DMS 273 (cell line): ENCODE measurements at regions not wholly inside any gene's neighbourhood (a gene's known extent, or its start where the extent isn't known, plus 50 kb on each side); places are given as distances from the start of the nearest gene placed in this dataset.
A peak's percentile ranks its signal among the peaks of the same experiment; 100 is the strongest.

Experiments
- DNase-seq: peaks from one replicate; lab custom pipeline; 2025; ENCODE audit not compliant: unreplicated experiment; lab: John Stamatoyannopoulos, UW

DNA sequence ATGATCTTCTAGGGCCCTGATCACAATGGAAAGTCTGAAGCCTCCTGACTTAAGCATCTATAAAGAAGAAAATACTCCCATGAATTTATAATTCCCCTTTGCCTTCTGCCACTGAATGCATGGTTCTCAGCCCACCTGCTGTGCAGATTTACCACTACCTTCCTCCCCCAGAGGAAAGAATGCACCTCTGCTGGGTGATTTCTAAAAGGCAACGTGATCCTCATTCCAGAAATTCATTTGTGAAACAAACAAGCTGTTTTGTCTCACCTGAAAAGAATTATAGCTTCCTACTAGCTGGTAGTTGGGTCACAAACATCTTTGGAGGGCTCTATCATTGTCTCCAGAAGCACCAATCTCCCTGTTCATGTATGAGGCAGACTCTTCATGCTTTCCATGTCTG, 320.2 kb downstream of the CDC14C start:
- no peak for DNase-seq

DNA sequence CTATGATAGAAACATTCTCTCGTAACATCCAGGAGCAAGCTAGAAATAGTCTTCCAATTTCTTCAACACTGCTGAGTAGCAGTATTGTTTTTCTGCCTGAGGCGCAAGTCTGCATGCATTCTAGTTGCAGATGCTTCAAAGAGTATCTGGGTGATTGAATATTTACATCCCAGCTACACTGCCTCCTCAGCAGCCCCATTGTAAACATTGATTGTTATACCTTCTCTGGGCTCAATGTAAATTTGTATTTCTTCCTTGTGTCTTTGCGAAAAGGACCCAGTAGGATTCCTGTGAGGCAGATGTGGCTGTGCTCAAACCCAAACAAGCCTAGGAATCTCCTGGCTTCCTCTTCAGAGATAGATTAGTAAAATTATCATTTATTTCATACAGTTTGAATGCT, 320.7 kb downstream of the CDC14C start:
- no peak for DNase-seq

DNA sequence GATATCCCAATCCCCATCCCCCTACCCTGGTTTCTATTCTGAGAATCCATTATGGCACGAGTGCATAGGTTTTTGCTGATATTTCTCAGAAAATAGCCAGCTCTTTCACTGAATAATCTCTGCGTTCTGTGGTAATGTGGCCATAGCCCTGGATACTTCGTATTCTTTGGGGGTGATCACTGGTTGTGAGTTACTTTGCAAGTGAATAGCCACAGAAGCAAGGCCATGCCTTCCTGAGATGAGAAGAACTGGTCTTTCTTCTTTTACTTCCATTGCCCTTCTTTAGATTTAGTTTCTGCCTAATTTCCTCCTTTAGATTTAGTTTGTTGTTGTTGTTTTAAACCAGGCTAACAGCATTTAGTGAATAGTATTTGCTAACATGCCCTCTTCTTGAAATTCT, 323.4 kb downstream of the CDC14C start:
- no peak for DNase-seq

DNA sequence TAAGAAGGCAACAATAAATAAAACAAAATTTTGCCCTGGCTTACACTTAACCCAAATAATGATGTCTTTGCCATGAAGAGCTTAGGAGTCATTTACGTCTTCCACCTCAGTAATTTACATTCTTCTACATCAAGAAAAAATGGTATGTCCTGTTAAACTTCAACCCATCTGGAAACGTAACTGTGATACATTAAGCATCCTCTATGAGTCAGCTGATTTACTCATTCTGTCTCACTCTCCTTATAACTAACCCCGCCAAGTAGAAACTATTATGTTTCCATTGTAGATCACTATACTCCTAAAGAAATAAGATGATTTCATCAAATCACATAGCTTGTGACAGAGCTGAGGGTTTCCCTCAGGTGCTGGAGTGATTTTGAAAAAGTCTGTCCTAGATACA, 330.7 kb downstream of the CDC14C start:
- no peak for DNase-seq

DNA sequence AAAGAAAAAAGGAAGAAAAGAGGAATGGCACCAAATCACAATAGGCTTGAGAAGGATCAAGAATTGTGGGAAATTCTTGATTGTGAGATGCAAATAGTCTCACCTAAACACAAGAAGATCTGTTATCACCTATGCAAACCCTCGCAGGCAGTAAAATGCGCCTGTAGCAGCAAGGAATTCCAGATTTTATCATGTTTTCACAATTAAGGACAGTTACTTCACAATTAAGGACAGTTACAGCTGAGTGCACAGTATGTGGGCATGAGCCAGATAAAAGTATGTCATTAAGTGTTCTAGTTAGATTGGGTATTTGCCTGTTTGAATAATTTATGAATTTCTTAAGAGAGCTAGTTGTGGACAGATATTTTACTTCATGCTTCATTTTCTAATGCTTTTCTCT, 336.2 kb downstream of the CDC14C start:
- DNase-seq: no peak

DNA sequence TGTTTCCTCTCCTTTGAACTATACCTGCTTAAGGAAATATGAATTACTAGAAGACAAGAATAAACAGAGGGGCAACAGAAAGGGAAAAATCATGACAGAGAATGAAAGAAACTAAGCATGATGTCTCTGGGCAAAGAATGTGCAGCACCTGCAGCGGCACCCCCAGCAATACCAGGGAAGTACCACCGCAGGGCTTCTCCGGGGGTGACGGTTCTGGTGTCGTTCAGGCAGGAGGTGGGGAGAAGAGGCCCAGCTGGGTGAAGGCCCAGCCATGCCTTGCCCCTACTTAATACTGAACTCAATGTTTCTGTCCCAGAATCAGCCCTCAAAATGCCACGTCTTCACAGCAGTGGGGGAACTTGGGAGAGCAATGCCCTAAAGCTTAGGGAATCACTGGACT, 337.6 kb downstream of the CDC14C start:
- DNase-seq: no peak

DNA sequence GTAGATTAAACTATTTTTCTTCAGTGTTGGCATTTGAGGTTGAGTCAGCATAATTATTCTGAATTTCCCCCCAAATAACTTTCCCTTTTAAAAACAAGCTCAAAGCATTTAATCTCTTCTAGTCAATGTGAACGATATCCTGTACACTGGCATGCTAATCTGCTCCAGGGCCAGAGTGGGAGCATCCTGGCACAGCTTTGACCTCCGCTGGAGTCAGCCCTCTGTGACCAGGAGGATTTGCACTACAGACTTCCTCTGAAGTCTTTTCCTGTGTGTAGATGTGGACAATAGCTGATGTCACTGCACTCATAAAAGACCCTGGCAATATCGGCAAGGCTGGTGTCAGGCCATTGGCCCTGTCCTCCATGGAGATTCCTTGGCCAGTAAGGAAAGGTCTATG, 340.2 kb downstream of the CDC14C start:
- no peak for DNase-seq

DNA sequence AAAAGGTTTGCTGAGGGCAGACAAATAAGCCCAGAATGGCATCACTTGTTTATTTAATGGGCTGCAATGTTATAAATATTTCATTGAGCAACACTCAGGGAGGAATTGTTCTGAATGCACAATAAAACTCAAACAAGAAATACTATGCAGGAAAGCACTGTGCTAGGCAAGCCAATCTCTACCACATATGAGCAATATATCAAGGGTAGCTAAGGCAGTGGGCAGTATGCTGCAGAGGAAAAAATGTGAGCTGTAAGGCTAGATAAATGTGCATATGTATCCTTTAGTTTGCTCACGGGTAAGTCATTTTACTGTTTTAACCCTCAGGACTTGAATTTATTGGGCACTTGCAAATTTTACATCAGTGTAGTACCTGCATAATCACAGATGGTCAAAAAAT, 349.6 kb downstream of the CDC14C start:
- DNase-seq: no peak

DNA sequence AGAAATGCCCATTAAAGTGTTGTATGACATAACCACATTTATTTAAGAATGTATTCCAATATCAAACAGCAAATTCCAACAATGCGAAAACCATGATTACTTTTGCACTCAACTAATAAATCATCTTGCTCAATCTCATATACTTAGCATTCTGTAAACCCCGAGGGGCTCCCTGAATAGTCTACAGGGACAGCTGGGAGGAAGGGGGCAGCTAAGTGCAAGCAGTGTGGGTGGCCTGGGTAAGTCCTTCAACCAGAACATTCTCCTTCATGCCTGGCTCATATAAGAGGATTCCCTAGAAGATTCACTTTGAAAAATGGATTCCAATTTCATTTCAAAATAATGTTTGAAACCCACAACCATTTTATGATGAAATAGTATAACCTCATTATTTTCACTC, 355.5 kb downstream of the CDC14C start:
- DNase-seq: no peak

DNA sequence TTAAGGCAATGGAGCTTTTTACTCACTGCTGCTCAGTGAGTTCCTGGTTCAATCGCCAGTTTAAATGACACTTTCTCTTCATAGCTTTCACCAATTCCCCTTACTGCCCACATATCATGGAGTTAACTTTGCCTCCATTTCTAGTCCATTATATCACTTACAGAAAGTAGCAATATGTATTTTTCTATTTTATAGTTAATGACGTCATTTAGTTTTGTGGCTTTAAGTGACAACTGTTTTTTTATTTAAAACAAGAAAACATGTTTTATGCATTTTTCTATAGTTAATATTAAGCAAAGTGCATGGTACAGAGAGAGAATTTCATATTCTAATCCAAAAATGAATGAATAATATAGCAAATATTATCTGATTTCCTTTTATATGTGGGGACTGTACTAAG, 363.3 kb downstream of the CDC14C start:
- no peak for DNase-seq

DNA sequence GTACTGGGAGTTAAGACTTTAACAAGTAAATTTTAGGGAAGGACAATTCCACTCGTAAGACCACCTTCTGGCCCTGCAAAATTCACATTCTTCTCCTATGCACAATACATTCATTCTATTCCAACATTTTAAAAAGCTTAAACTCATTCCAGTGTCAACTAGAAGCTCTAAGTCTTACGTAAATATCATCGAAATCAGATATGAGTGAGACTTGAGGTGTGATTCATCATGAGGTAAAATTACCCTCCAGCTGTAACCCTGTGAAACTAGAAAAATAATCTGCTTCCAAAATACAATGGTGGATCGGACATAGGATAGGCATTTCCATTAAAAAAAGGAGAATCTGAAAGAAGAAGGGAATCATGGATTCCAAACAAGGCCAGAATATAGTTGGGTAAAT, 370.3 kb downstream of the CDC14C start:
- DNase-seq: no peak

DNA sequence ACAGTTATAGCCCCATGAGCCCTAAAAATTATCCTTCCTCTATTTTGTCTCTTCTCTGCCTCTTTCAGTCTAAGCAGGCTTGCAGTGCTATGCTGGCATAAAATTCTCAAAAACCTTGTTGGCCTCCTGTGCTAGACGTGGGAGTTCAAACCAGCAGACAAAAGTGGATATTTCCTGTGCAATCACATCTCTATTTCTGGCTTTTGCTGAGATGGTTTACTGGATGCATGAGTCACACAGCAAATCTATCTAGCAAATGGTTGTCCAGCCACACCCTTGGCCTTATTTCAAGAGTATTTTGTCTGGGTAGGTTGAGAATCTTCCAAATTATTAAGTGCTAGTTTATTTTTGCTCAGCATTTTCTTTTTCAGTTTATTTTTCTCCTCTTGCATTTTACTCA, 370.8 kb downstream of the CDC14C start:
- DNase-seq: no peak

DNA sequence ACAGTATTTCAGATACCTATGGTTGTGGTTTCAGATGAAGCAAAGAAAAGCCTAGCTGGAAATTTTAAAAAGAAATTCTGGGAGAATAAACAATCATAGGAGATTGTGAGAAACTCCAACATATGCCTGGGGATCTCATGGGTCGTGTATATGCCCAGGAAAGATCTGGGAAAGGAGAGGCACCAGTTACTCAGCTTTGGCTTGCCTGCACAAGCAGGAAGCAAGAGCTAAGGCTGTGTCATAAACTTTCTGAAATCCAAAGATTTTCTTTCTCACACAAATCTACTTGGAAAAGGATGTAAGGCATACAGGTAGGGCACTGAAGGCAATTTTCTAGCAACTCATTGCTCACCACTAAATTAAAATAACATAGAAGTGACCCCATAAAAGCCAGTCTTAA, 373.6 kb downstream of the CDC14C start:
- DNase-seq: no peak

DNA sequence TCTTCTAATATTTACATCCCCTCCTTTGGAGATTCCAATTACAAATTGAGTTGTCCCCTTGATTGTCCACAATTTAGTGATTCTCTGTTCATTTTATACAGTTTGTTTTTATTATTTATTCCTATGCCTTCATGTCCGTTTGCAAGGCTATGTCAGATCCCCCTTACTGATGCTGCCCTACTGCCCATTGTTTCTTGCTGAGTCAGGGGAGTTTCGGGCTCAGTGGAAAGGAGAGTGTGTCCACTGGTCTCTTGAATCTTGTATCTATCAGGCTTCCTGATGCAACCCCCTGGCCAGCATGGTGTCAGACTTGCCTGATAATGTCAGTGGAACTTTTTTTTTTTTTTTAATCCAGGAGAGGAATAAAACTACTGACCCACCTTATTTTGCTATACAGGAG, 384.4 kb downstream of the CDC14C start:
- no peak for DNase-seq

DNA sequence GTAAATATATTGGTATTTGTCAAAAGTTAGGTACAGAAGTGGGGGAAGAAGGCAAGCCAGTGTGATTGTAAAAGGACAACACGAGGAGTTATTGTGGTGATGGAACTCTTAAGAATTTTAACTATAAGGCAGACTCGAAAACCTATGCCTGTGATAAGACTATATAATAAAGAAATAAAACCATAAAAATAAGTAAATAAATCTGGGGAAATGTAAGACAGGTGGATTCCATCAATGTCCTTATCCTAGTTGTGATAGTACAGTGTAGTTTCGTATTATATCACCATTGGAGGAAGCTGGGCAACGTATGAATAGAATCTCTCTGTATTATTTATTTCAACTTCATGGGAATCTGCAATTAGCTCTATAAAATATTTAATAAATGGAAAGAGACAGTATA, 395.7 kb downstream of the CDC14C start:
- DNase-seq: no peak

DNA sequence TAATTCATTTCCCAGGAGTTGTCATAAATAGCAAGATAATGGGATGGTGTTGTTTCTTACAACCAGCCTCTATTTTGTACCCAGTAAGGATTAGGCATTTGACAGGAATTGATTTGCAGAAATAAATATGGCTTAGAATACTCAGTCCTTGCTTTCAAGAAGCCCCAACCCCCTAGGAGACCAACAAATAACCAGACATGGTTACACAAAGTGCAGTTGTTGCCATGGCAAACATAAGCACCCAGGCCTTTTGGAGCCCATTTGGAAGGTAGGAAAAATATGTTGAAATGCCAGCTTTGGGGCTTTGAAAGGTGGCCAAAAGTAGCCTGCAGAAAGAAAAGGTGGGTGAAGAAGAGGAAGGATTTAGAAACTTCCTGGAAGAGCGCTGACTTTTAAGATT, 397.5 kb downstream of the CDC14C start:
- DNase-seq: no peak

DNA sequence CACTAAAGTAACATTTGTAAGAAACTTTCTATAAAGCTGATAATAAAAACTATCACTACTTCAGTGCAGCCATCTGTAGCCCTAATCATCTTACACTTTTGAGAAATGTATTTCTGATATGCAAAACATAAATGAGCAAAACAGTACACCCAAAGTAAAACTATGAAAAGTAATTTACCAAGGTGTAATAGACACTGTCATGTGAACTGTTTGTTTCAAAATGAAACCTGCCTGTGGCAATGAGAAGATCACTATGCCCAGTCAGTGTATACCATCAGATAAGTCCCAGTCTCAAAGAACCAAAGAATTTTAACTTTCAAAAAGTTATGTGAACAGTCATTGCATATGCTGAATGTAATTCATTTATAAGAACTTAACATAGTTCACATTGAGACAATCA, 398.1 kb downstream of the CDC14C start:
- no peak for DNase-seq

DNA sequence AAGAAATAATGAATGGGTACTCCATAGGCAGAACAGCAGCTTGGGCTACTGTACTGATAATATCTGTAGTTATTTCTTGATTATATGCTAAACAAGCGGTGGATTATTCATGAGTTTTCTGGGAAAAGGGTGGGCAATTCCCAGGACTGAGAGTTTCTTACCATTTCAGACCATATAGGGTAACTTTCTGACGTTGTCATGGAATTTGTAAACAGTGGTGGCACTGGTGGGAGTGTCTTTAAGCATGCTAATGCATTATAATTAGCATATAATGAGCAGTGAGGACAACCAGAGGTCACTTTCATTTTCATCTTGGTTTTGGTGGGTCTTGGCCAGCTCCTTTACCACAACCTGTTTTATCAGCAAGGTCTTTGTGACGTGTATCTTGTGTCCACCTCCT, 399.7 kb downstream of the CDC14C start:
- no peak for DNase-seq

DNA sequence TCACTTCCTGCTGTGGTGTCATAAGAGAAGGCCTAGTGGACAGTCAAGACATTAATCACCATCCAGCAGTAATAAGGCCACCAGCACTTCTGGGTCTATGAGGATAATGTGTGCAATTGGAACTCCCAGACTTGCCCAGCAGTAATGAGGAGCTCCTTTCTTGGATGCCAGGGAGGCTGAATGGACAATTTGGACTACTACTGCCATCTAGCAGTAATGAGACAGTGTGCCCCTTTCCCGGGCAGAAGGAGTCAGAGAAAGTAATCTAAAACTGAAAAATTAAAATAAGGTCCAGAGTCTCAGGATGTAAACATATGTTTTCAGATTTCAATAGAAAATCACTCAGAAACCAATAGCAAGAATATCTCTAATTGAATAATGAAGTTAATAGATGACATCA, 400.4 kb downstream of the CDC14C start:
- DNase-seq: peak; percentile 3

DNA sequence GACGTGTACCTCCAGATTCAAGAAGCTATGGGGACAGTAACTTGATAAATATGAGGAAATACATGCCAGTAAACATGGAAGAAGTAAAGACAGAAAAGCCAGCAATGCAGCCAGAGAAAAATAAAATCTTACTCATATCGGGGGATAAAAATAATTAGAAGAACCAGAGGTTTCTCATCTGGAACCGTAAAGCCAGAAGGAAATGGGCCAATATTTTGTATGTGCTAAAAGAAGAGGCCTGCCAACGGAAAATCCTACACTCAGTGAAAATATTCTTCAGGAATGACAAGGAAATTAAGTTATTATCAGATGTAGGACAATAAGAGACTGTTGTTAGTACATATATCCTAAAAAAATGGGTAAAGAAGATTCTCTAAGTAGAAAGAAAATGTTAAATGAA, 401.2 kb downstream of the CDC14C start:
- no peak for DNase-seq

DNA sequence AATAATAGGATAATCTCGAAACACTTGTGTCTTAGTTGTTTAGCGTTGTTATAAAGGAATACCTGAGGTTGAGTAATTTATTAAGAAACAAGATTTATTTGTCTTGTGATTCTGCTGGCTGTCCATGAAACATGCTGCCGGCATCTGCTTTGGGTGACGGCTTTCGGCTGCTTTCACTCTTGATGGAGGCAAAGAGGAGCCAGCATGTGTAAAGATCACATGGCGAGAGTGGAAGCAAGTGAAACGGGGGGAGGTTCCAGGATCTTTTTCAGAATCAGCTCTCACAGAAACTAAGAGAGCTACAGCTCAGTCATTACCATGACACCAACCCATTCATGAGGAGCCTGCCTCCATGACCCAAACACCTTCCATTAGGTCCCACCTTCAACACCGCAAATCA, 402.8 kb downstream of the CDC14C start:
- no peak for DNase-seq

DNA sequence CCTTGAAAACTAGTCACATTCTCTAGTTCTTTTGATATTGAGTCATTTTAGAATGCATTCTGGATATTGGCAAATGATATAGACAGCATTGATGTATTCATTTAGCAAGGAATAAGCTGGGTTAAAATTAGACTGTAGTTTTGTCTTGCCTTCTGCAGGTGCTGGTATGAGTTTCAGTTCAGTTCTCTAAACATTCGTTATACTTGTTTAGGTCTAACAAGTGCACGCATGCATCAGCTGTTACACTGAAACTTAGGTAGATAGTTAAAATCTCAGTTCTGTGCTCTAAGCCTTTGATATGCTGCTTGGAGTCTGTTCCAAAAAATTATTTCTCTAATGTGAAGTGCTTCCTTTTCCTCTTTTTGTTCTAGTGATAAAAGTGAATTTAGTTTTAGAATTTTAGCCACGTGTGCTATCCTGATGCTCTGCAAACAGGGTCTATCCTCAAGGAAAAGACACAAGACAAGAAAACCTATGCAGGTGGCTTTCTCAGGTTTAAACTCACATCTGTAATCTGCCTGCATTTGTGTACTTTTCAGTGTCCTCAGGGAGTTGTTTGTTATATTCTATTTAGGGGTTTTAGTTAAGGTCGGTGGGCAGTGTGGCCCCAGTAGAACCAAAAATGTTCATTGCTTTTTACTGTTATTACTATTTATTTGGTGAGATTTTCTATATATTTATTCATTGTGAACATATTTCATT, 409.0 kb downstream of the CDC14C start:
- no peak for DNase-seq

DNA sequence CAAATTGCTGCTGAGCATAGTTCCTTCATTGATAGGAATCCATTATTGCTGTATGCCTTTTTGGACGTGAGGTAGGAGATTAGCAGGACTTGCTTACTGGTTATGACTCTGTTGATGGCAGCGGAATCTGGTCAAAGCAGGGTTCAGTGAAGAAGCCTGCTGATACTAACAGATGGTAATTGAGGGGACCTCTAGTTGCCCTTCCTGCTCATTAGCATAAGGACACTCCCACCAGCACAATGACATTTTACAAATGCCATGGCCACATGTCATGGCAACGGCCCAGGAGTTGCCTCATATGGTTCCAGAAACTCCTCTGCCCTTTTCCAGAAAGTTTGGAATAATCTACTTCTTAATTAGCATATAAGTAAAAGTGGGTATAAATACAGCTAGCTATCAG, 417.5 kb downstream of the CDC14C start:
- no peak for DNase-seq

DNA sequence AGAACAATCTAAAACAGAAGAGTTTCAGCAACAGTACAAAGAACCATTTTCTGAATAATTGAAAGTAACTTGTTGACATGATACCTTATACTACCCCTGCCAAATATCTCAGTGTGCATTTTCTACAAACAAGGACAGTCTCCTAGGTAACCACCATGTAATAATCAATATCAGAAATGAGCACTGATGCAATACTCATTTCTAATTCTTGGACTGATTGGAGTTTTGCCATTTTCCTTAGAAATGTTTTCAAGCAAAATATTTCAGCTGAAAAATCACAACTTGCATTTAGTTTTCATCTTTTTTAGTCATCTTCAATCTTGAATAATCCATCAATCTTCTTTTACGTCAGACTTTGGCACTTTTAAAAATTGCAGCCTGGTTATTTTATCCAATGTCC, 420.2 kb downstream of the CDC14C start:
- no peak for DNase-seq
